Lower leg skin (tissue), 4 donors: ENCODE measurements at regions not wholly inside any gene's neighbourhood (a gene's known extent, or its start where the extent isn't known, plus 50 kb on each side); places are given as distances from the start of the nearest gene placed in this dataset.

Experiments used
- DNase-seq, 2 donors: peaks; one replicate each; pipeline ENCODE4 v3.0.0-alpha.2; 2019; ENCODE audit warnings: low spot score in 2 of 2
- H3K4me3 ChIP-seq: fragments of 200-600 bp; sonication (generic); 2 replicates; pipeline ENCODE4 v1.5.1; 2017; ENCODE audit warnings: mild to moderate bottlenecking, low read depth; ENCODE audit not compliant: poor library complexity, severe bottlenecking
- CTCF ChIP-seq, 3 donors: fragments of 450-650 bp; IDR thresholded peaks; one replicate each; pipeline ENCODE4 v1.5.1; 2016; ENCODE audit warnings: antibody characterized with exemption in 3 of 3, mild to moderate bottlenecking in 3 of 3, moderate library complexity in 2 of 3
- POLR2A ChIP-seq, 2 donors: fragments of 450-650 bp; IDR thresholded peaks; one replicate each; pipeline ENCODE4 v1.6.1; 2016 to 2017; ENCODE audit warnings: antibody characterized with exemption in 2 of 2, mild to moderate bottlenecking in 1 of 2, moderate library complexity in 1 of 2
- WGBS, 2 donors: methylation state at CpG; one replicate each; pipeline ENCODE4 v1.1.5; 2018; 5-methylcytosine and 5-hydroxymethylcytosine counted together
- intact Hi-C: fragments of 100-400 bp; cut with DNase I; formaldehyde crosslinking; loops from one replicate; pipeline ENCODE4 v1.15.0; 2023; ENCODE audit warnings: low total_unique reads

GRCh38 chr2:139380051-139380450, 599.9 kb upstream of the NXPH2 start:
- no peak overlapping the region for H3K4me3 ChIP-seq
- DNase-seq, result no peak
- intact Hi-C loops, result no loop called here
- TF ChIP-seq POLR2A (IDR thresholded peaks at IDR 0.05), result no peak
- TF ChIP-seq CTCF (IDR thresholded peaks at IDR 0.05), result no peak
- 77 to 81% methylated on average over 1 of the region's 1 CpG for WGBS, 2 donors

- DNase-seq, result no peak
- intact Hi-C loops, result no loop called here
- WGBS, 2 donors, result 91 to 94% methylated on average over 3 of the region's 3 CpGs
- no peak overlapping the region for H3K4me3 ChIP-seq
- no peak for TF ChIP-seq CTCF (IDR thresholded peaks at IDR 0.05)
These were observed 598.2 kb upstream of the NXPH2 start for GRCh38 chr2:139378373-139378772.

GRCh38 chr2:139374296-139374850, 594.2 kb upstream of the NXPH2 start:
- no peak overlapping the region for H3K4me3 ChIP-seq
- 48 to 59% methylated on average over 4 of the region's 4 CpGs for WGBS, 2 donors
- intact Hi-C loops, result no loop called here
- TF ChIP-seq POLR2A (IDR thresholded peaks at IDR 0.05) (no peak), CTCF (IDR thresholded peaks at IDR 0.05) (no peak)
- no peak for DNase-seq

GRCh38 chr2:139369423-139370409, 589.5 kb upstream of the NXPH2 start:
- intact Hi-C loops, result no loop called here
- DNase-seq, result no peak
- WGBS, 2 donors, result 55 to 60% methylated on average over 4 of the region's 4 CpGs
- TF ChIP-seq POLR2A (IDR thresholded peaks at IDR 0.05) (no peak), CTCF (IDR thresholded peaks at IDR 0.05) (no peak)
- H3K4me3 ChIP-seq, result no peak overlapping the region

- intact Hi-C loops, result no loop called here
- TF ChIP-seq POLR2A (IDR thresholded peaks at IDR 0.05) (no peak), CTCF (IDR thresholded peaks at IDR 0.05) (no peak)
- DNase-seq, result no peak
- 68 to 78% methylated on average over 6 of the region's 6 CpGs for WGBS, 2 donors
- no peak overlapping the region for H3K4me3 ChIP-seq
These were observed 587.2 kb upstream of the NXPH2 start for GRCh38 chr2:139367416-139367815.
